Stimulated activated CD4-positive, alpha-beta T cell treated with anti-CD3 and anti-CD28 coated beads, Interleukin-4, amount 100 ng/mL, for 4 hours (primary cell): ENCODE measurements at regions not wholly inside any gene's neighbourhood (a gene's known extent, or its start where the extent isn't known, plus 50 kb on each side); places are given as distances from the start of the nearest gene placed in this dataset.
"Not testable (repeated sequence)": the region's sequence is repeated elsewhere in the genome, so short reads cannot be mapped to it uniquely, and the experiment has no call there.

ENCODE experiments used
- DNase-seq, 2 experiments: peaks; one replicate each; pipeline ENCODE4 v3.0.0-alpha.2; 2020

- no peak for DNase-seq
These were observed 78.9 kb upstream of the ZNF462 start for GRCh38 chr9:106784076-106784475.

- DNase-seq = no peak
These were observed 77.8 kb upstream of the ZNF462 start for GRCh38 chr9:106785200-106785599.

- DNase-seq = not testable (repeated sequence)
These were observed 74.9 kb upstream of the ZNF462 start for GRCh38 chr9:106788021-106788420.

GRCh38 chr9:106795031-106795430, 67.9 kb upstream of the ZNF462 start:
- DNase-seq = no peak

GRCh38 chr9:106796771-106797170, 66.2 kb upstream of the ZNF462 start:
- DNase-seq = no peak

- no peak for DNase-seq
These were observed 65.7 kb upstream of the ZNF462 start for GRCh38 chr9:106797299-106797698.

GRCh38 chr9:106798016-106798799, 64.8 kb upstream of the ZNF462 start:
- DNase-seq = no peak

GRCh38 chr9:106799152-106799551, 63.8 kb upstream of the ZNF462 start:
- no peak for DNase-seq

GRCh38 chr9:106800701-106801270, 62.2 kb upstream of the ZNF462 start:
- no peak for DNase-seq

- DNase-seq = no peak
These were observed 61.1 kb upstream of the ZNF462 start for GRCh38 chr9:106801816-106802215.
